DMS 273 (cell line): ENCODE measurements at regions not wholly inside any gene's neighbourhood (a gene's known extent, or its start where the extent isn't known, plus 50 kb on each side); places are given as distances from the start of the nearest gene placed in this dataset.
"Not testable (repeated sequence)": the region's sequence is repeated elsewhere in the genome, so short reads cannot be mapped to it uniquely, and the experiment has no call there.

Source experiments
- DNase-seq: peaks from one replicate; lab custom pipeline; 2025; ENCODE audit not compliant: unreplicated experiment; lab: John Stamatoyannopoulos, UW

- DNase-seq: no peak
Measured at GRCh38 chr6:135604035-135604860, 106.7 kb upstream of the AHI1 start.

- no peak for DNase-seq
Measured at GRCh38 chr6:135605278-135605790, 107.8 kb upstream of the AHI1 start.

- no peak for DNase-seq
Measured at GRCh38 chr6:135606392-135606791, 108.9 kb upstream of the AHI1 start.

- DNase-seq: no peak
Measured at GRCh38 chr6:135608031-135608430, 110.5 kb upstream of the AHI1 start.

GRCh38 chr6:135610192-135610591 lies 112.7 kb upstream of the AHI1 start:
- not testable (repeated sequence) for DNase-seq

- no peak for DNase-seq
Measured at GRCh38 chr6:135616655-135617054, 119.1 kb upstream of the AHI1 start.

GRCh38 chr6:135617222-135617621 lies 119.7 kb upstream of the AHI1 start:
- no peak for DNase-seq

GRCh38 chr6:135622081-135622480 lies 124.5 kb upstream of the AHI1 start:
- no peak for DNase-seq

GRCh38 chr6:135623979-135624378 lies 126.4 kb upstream of the AHI1 start:
- no peak for DNase-seq

- no peak for DNase-seq
Measured at GRCh38 chr6:135624402-135625295, 127.1 kb upstream of the AHI1 start.

GRCh38 chr6:135626001-135626400 lies 128.5 kb upstream of the AHI1 start:
- DNase-seq: not testable (repeated sequence)

- no peak for DNase-seq
Measured at GRCh38 chr6:135627092-135627715, 129.7 kb upstream of the AHI1 start.

- no peak for DNase-seq
Measured at GRCh38 chr6:135630789-135631376, 133.3 kb upstream of the AHI1 start.

- peak; percentile 1 for DNase-seq
Measured at GRCh38 chr6:135631821-135632220, 134.3 kb upstream of the AHI1 start.

GRCh38 chr6:135633573-135633972 lies 136.0 kb upstream of the AHI1 start:
- DNase-seq: no peak

GRCh38 chr6:135637701-135638100 lies 140.2 kb upstream of the AHI1 start:
- no peak for DNase-seq

GRCh38 chr6:135638108-135638507 lies 140.6 kb upstream of the AHI1 start:
- DNase-seq: no peak

- no peak for DNase-seq
Measured at GRCh38 chr6:135640048-135640447, 142.5 kb upstream of the AHI1 start.

- DNase-seq: no peak
Measured at GRCh38 chr6:135640449-135641111, 143.0 kb upstream of the AHI1 start.

GRCh38 chr6:135642912-135643311 lies 145.4 kb upstream of the AHI1 start:
- no peak for DNase-seq
